22Rv1 (cell line): ENCODE measurements at regions not wholly inside any gene's neighbourhood (a gene's known extent, or its start where the extent isn't known, plus 50 kb on each side); places are given as distances from the start of the nearest gene placed in this dataset.
"Not testable (repeated sequence)": the region's sequence is repeated elsewhere in the genome, so short reads cannot be mapped to it uniquely, and the experiment has no call there.

ENCODE experiments used
- H3K27ac ChIP-seq: fragments of 450-650 bp; 2 replicates; pipeline ENCODE4 v1.5.1; 2017
- ZFX ChIP-seq: fragments of 450-650 bp; IDR thresholded peaks from 2 replicates; pipeline ENCODE4 v1.6.1; 2017; ENCODE audit warnings: antibody characterized with exemption, borderline replicate concordance
- TF ChIP-seq, protein P1 (sequence below): fragments of 450-650 bp; IDR thresholded peaks from 2 replicates; pipeline ENCODE4 v1.5.1; 2017; ENCODE audit warnings: mild to moderate bottlenecking

DNA sequence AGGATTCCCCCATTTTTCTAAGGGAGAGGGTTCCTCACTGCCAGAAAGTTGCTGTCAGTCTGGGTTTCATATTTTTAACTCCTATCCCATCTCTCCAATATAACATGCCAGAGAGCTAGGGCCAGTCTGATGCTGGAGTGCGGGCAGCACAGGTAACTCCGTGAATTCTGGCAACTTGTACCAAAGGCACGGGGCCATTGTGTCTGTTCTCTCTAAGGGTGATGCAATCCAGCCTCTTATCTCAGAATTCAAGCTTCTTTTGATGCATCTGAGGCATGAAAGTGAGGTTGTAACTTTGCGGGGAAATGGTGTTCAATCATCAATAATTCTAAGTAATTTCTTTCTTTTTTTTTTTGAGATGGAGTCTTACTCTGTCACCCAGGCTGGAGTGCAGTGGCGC lies 1074.4 kb downstream of the TYW1 start:
- TF ChIP-seq ZFX = no peak
- TF ChIP-seq, protein P1, sequence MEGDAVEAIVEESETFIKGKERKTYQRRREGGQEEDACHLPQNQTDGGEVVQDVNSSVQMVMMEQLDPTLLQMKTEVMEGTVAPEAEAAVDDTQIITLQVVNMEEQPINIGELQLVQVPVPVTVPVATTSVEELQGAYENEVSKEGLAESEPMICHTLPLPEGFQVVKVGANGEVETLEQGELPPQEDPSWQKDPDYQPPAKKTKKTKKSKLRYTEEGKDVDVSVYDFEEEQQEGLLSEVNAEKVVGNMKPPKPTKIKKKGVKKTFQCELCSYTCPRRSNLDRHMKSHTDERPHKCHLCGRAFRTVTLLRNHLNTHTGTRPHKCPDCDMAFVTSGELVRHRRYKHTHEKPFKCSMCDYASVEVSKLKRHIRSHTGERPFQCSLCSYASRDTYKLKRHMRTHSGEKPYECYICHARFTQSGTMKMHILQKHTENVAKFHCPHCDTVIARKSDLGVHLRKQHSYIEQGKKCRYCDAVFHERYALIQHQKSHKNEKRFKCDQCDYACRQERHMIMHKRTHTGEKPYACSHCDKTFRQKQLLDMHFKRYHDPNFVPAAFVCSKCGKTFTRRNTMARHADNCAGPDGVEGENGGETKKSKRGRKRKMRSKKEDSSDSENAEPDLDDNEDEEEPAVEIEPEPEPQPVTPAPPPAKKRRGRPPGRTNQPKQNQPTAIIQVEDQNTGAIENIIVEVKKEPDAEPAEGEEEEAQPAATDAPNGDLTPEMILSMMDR = no peak

DNA sequence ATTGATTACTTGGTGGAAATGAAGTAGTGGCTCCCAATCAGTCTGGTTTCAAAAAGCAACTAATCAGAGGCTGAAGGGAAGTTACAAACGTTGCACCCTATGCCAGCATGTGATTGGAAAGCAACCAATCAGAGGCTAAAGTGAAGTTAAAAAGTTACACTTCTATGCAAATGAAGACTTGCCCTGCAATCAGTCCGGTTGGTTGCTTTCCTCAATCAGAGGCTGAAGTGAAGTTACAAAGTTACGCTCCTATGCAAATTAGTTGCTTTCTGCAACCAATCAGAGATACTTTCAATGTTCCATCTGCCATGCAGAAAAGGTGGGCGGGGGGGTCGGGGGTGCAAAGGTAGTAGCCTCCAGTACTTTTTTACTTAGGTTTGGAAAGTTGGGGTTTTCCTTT lies 1077.1 kb downstream of the TYW1 start:
- no peak overlapping the region for H3K27ac ChIP-seq
- TF ChIP-seq ZFX = no peak
- TF ChIP-seq, protein P1 = no peak

More for the DNA sequence above, 1074.4 kb downstream of the TYW1 start:
- H3K27ac ChIP-seq = no peak overlapping the region

DNA sequence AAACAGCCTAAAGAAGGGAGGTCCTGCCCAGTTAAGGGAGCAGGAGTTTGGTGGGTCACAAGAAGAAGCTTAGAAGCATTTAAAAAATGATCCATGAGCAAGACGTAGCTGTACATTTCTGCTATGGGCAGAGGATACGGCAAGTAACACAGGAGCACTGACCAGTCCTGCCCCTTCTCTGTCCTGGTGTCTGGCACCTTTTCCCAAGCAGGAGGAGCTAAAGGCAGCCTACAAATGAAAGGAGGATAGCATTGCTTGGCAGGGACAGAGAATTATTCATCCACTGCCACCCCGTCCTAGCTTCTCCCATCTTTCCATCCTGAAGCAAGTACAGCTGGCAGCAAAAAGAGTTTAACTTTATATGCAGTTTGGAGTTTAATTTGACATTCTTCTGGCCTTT lies 1077.6 kb downstream of the TYW1 start:
- TF ChIP-seq ZFX = no peak
- TF ChIP-seq, protein P1 = no peak
- no peak overlapping the region for H3K27ac ChIP-seq

DNA sequence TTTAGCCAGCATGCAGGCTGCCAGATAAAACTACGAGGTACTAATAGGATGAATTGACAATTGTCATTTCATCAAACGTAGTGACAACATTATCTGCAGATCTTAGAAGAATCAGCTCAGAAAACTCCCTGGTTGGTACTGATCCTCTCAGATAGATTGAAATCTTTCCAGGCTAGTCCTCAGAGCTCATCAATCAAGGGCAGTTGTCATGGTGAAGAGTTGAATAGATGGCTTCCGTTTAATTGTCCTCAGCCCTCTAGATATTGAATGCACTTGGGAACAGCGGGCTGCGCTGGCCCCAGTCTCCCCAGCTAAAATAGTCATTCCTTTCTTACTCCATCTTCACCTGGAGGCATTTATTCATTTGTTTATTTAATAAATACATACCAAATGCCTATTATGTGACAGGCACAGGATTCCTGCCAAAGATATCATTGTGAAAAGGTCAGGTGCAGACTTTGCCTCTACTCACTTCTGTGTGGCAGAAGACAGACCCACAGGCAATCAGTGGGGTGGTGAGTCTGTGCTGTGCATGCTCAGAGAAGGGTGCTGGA lies 1081.6 kb downstream of the TYW1 start:
- TF ChIP-seq, protein P1 = no peak
- TF ChIP-seq ZFX = no peak
- no peak overlapping the region for H3K27ac ChIP-seq

DNA sequence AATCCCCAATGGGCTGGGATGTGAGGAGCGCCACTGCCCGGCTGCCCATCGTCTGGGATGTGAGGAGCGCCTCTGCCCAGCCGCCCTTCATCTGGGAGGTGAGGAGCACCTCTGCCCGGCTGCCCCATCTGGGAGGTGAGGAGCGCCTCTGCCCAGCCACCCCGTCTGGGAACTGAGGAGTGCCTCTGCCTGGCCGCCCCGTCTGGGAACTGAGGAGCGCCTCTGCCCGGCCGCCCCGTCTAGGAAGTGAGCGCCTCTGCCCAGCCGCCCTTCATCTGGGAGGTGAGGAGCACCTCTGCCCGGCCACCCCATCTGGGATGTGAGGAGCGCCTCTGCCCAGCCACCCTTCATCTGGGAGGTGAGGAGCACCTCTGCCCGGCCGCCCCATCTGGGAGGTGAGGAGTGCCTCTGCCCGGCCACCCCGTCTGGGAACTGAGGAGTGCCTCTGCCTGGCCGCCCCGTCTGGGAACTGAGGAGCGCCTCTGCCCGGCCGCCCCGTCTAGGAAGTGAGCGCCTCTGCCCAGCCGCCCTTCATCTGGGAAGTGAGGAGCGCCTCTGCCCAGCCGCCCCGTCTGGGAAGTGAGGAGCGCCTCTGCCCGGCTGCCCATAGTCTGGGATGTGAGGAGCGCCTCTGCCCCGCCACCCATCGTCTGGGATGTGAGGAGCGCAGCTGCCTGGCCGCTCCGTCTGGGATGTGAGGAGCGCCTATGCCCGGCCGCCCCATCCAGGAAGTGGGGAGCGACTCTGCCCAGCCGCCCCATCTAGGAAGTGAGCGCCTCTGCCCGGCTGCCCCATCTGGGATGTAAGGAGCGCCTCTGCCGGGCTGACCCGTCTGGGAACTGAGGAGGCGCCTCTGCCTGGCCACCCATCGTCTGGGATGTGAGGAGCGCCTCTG lies 1085.7 kb downstream of the TYW1 start:
- H3K27ac ChIP-seq = not testable (repeated sequence)

DNA sequence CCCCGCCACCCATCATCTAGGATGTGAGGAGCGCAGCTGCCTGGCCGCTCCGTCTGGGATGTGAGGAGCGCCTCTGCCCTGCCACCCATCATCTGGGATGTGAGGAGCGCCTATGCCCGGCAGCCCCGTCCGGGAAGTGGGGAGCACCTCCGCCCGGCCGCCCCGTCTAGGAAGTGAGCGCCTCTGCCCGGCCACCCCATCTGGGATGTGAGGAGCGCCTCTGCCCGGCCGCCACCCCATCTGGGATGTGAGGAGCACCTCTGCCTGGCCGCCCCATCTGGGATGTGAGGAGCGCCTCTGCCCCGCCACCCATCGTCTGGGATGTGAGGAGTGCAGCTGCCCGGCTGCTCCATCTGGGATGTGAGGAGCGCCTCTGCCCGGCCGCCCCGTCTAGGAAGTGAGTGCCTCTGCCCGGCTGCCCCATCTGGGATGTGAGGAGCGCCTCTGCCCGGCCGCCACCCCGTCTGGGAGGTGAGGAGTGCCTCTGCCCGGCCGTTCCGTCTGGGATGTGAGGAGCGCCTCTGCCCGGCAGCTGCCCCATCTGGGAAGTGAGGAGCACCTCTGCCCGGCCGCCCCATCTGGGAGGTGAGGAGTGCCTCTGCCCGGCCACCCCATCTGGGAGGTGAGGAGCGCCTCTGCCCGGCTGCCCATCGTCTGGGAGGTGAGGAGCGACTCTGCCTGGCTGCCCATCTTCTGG lies 1086.5 kb downstream of the TYW1 start:
- not testable (repeated sequence) for H3K27ac ChIP-seq

DNA sequence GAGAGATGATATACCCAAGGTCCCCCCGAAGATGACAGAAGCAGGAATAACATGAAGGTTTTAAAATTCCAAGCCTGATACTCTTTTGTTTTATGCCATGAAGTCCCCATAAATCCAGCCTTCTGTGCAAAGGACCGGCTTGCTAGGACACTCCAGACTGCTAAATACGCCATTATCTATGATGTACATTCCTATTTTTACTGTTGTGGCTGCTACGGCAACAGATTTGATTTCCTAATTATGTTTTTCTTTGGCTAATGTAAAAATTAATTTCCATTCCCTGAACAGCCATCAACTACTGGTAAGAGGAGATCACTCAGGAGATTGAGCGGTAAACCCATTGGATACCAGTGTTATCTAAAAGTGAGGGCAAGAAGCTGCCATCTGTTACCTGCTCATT lies 1090.8 kb downstream of the TYW1 start:
- TF ChIP-seq ZFX = no peak
- TF ChIP-seq, protein P1 = no peak
- H3K27ac ChIP-seq = no peak overlapping the region

DNA sequence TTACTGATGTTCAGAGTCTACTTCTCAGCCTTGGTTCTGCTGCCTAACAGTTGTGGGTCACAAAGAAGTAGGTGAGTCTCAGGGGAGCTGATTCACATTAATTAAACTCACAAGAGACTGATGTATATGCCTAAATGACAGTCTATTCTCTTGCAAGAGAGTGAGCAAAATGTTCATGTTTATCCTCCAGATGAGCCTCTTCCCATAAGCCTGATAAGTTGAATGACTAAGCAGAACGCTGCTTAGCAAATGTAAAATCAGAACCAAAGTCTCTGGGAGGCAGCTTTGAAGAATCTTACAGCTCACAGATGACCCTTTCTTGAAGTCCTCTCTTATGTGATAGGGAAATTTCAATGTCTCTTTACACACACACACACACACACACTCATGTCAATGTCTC lies 1092.2 kb downstream of the TYW1 start:
- TF ChIP-seq, protein P1 = no peak
- no peak for TF ChIP-seq ZFX

DNA sequence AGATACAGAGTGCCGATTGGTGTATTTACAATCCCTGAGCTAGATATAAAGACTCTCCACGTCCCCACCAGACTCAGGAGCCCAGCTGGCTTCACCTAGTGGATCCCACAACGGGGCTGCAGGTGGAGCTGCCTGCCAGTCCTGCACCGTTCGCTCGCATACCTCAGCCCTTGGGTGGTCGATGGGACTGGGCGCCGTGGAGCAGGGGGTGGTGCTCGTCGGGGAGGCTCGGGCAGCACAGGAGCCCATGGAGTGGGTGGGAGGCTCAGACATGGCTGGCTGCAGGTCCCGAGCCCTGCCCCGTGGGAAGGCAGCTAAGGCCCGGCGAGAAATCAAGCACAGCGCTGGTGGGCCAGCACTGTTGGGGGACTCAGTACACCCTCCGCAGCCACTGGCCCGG lies 1093.6 kb downstream of the TYW1 start:
- not testable (repeated sequence) for H3K27ac ChIP-seq

More for the DNA sequence above, 1092.2 kb downstream of the TYW1 start:
- H3K27ac ChIP-seq = no peak overlapping the region
